CD4-positive, alpha-beta T cell treated with Interleukin-6 for 4 hours (primary cell): ENCODE measurements at regions not wholly inside any gene's neighbourhood (a gene's known extent, or its start where the extent isn't known, plus 50 kb on each side); places are given as distances from the start of the nearest gene placed in this dataset.

ENCODE experiments used
- DNase-seq: peaks from one replicate; pipeline ENCODE4 v3.0.0-alpha.2; 2020; ENCODE audit warnings: mixed read lengths

DNA sequence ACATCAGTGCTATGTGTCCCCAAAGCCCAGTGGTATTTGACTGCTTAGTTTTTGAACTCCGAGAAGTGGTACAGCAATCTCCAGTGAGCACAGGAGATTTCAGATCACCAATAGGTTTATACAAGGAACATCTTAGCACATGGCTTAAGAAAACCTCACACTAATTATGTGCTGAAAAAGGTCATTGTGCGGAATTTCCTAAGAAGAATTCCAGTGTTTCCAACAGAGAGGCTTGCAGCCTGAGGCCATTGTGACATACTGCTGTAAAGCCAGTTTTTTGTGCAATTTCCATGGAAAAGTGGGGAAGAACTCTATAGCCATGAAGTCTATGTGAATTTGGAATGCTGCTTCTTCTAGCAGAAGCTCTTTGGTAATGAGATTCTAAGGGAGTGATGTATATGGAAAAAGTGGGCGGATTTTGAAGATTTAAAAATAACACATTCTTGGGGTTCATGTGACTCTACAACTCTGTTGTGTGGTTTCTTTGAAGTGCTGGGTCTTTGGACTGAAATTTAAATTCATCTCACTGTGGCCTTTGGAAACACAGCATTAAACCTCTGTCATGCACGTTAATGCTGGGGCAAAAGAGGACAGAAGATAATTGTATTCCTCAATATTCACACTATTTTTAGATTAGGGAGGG, 110.5 kb upstream of the CD180 start:
- no peak for DNase-seq

DNA sequence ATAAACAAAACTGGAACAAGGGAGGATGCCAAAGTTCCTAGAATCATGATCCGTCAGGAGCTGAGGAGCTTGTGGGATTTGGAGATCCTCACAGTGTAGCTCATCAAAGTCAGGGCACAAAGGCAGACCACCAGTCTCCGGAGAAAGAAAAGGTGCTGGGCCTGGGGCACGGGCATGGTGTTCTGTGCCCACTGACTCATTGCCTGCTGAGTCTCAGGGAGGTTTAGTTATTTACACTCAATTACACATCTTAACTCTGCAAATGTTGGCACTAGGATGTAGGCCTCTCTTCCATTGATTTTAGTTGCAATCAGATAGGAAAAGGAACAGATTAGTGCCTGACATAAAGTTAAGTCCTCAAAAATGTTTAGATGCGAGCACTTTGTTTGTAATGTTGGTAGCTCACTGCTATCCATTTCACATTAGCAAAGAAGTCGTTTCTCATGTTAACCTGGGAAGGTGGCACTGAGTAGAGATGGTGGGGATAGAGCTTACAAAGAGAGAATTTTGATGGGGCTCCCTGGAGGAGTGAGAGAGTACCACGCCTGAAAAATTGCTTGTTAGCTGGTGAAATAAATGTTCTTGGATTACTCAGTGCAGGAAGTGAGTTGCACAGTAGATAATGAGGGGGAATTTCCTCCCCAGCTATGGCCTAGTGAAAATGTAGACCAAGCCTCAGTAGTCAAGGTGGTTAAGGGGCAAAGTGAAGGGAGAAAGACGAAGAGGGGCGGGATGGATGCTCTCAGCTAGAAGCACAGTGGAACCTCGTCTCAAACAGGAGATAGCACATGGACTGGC, 109.5 kb upstream of the CD180 start:
- DNase-seq = no peak

DNA sequence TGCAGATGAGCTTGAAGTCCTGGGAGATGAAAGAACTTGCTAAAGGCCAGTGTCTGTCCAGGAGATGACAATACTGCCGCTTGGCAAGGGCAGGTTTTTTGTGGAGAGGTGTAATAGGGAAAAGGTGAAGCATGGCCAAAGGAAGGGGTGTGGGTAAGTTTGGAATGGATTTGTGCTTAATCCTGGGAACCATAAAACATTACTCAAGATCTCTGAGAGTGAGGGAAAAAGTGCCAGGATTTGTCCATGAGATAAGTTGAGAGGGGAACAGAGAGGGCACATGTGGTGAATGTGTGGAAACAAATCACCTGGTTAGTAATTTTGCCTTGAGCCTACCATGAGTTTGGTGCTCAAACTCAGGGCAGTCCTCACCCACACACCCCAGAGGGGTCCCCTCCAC, 108.8 kb upstream of the CD180 start:
- no peak for DNase-seq

- DNase-seq = no peak
Observed at GRCh38 chr5:67303356-67303755, 106.8 kb upstream of the CD180 start.

GRCh38 chr5:67301285-67301903, 104.8 kb upstream of the CD180 start:
- no peak for DNase-seq

GRCh38 chr5:67300326-67300725, 103.7 kb upstream of the CD180 start:
- DNase-seq = no peak

DNA sequence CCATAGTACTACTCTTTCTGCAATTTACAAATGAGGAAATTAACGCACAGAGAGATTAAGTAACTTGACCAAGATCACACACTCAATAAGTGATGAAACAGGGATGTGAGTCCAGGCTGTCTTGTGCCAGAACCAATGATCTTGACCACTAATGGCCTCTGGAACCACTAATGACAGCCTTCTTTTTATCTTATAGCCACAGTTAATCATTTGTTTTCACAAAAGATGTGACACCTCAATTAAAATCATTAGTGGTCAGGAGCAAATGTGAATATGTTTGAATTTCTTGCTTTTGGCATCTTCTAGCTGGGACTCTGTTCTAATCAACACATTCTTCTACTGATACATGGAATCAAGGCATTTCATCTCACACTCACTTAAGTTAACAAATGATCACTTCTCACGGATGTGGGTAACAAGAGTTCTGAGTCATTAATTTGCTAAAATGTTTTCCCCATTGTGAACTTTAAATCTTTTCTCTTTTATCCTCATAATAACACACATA, 102.7 kb upstream of the CD180 start:
- no peak for DNase-seq

- DNase-seq = no peak
Observed at GRCh38 chr5:67297802-67298532, 101.4 kb upstream of the CD180 start.

DNA sequence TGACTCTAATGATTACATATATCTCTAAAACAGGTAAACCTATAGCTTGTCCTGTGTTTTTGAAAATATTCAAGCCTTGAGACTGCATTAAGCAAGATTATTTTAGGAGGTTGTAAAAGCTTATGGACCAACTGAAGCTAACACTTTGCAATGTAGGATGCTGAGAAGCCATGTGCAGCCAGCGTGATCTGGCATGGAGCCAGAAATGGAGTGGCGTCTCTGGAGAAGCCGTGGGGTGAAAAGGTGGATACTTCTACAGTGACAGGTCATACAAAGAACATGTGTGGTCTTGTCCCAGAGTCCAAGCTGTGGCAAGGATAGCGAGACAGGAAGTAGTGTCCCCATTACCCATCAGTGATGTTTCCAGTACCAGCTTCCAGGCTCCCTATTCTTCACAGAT, 100.8 kb upstream of the CD180 start:
- DNase-seq = no peak

DNA sequence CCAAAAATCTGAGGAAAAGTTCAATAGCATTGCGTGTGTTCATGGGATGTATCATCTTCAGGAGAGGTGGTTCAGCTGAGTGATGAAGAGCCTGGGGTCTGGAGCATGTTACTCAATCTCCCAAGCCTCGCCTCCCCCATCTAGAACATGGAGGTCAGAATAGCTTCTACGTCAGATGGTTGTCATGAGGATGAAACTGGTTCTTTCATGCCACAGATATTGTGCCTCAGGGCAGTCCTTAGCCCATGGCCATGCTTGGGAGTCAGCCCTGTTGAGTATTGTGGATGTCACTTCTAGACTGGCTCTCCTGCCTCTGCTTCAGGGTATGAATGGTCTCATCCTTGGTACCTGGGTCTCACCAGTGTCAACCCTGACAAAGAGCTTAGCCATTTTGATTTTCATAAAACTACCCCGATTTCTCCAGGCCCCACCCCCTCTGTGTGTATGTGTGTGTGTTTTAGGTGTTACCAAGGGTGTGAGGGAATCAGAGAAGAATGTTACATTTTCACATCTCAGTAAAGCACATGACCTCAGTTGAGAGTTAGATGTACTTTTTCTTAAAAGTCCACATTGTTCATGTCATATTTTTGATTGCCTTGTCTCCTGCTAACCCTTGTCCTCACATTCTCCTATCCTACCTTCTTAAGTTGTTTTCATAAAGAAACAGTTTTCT, 97.8 kb upstream of the CD180 start:
- DNase-seq = no peak

- DNase-seq = no peak
Observed at GRCh38 chr5:67293226-67293625, 96.6 kb upstream of the CD180 start.

DNA sequence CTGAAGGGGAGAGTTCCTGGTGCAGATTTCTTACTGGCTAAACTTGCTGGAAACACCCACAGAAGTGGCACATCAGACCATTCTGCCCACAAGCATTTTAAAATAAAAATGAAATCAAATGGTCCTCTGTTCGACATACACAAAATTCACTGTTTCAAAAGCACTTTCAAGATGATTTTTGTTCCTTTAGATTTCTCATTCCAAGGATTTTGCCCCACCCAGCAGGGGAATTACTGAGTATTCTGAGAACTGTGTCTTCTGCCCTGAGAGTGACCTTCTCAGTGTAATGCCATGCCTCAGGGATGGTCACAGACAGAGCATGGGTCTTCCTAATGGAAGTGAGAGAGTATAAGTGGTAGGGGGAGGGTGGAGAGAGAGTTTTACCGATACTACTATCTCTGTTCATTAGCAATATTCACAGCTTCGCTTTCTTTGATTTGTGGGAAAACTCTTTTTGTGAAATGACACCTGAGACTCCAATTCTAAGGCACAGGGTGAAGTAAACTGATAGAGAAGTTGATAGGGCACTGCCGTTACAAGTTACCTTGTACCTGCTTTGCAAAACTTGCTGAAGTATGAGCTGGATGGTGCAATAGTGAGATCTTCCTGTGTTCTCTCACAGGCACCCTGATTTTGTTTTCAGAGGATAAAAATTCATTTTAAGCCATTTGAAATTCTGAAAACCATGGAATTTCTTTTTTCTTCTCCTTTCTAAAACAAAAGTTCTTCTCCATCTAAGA, 95.8 kb upstream of the CD180 start:
- no peak for DNase-seq

DNA sequence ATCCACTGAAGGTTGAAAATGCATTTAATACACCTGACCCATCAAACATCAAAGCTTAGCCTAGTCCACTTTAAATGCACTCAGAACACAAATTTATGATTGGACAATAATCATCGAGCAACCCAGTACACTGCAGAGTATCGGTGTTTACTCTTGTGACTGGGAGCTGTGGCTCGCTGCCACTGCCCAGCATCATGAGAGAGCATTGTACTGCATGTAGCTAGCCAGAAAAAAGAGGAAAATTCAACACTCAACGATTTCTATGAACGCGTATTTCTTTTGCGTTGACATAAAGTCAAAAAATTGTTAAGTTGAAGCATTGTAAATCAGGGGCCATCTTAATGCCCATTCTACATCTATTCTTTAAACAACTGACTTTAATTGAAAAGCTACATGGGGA, 95.1 kb upstream of the CD180 start:
- no peak for DNase-seq

- DNase-seq = no peak
Observed at GRCh38 chr5:67291066-67291465, 94.5 kb upstream of the CD180 start.

- no peak for DNase-seq
Observed at GRCh38 chr5:67290655-67291054, 94.1 kb upstream of the CD180 start.

- DNase-seq = no peak
Observed at GRCh38 chr5:67289763-67290521, 93.3 kb upstream of the CD180 start.

- DNase-seq = no peak
Observed at GRCh38 chr5:67287510-67288268, 91.1 kb upstream of the CD180 start.

DNA sequence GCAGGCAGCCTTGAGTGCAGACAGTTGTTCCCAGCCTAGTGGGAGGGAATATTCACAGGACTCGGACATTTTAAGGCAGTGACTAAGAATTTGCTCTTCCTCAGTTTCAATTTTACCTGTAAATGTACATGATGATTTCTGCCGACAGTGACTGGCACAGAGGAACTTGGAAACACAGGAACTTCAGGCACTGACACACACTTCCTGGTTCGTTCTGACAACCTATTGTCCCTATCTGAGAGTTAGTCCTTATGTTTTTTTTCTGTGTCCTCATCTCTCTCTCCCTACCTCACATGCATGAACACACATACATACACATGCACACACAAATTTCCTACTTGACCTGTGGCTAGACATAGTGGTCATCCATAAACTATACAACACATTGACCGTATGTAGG, 89.4 kb upstream of the CD180 start:
- no peak for DNase-seq

- DNase-seq = no peak
Observed at GRCh38 chr5:67283988-67284487, 87.4 kb upstream of the CD180 start.
